CD14-positive monocyte (primary cell): ENCODE measurements at regions not wholly inside any gene's neighbourhood (a gene's known extent, or its start where the extent isn't known, plus 50 kb on each side); places are given as distances from the start of the nearest gene placed in this dataset.

Experiments used
- DNase-seq, 3 donors: peaks; one replicate each; pipeline ENCODE4 v3.0.0-alpha.2; 2011 to 2022
- H2AFZ ChIP-seq: 2 replicates; pipeline ENCODE4 v1.6.0; 2012; ENCODE audit warnings: mild to moderate bottlenecking, low read depth, low read length, inconsistent platforms; ENCODE audit not compliant: insufficient read depth, poor library complexity, severe bottlenecking
- H3K27ac ChIP-seq, 2 donors: 1 replicate in 1 of 2; 2 replicates in 1 of 2; pipeline ENCODE4 v1.5.1; 2012 to 2013; ENCODE audit warnings: low read length in 2 of 2, control low read depth in 1 of 2, inconsistent platforms in 1 of 2, low read depth in 1 of 2, mild to moderate bottlenecking in 1 of 2
- H3K27me3 ChIP-seq, 2 donors: one replicate each; pipeline versions ENCODE4 v1.6.0 to v1.6.1; 2011 to 2013; ENCODE audit warnings: low read length in 2 of 2; ENCODE audit not compliant: control insufficient read depth in 2 of 2, insufficient read depth in 2 of 2
- H3K36me3 ChIP-seq, 2 donors: replicated peaks in 1 of 2; 1 replicate in 1 of 2; 2 replicates in 1 of 2; pipeline versions ENCODE4 v1.5.1 to v1.6.1; 2012 to 2013; ENCODE audit warnings: low read length in 2 of 2, control low read depth in 1 of 2, inconsistent platforms in 1 of 2, mild to moderate bottlenecking in 1 of 2; ENCODE audit not compliant: insufficient read depth in 2 of 2, control insufficient read depth in 1 of 2
- H3K4me1 ChIP-seq, 2 donors: 1 replicate in 1 of 2; 2 replicates in 1 of 2; pipeline versions ENCODE4 v1.5.1 to v1.6.1; 2012 to 2013; ENCODE audit warnings: low read length in 2 of 2, control low read depth in 1 of 2, inconsistent platforms in 1 of 2, mild to moderate bottlenecking in 1 of 2, moderate library complexity in 1 of 2; ENCODE audit not compliant: insufficient read depth in 2 of 2, control insufficient read depth in 1 of 2
- H3K4me2 ChIP-seq: replicated peaks from 2 replicates; pipeline ENCODE3; 2012; ENCODE audit warnings: low read length, moderate library complexity, mild to moderate bottlenecking; ENCODE audit not compliant: poor library complexity, severe bottlenecking; ENCODE audit errors: extremely low read depth
- H3K4me3 ChIP-seq, 3 experiments: fragments of 200-600 bp in 1 of 3; sonication (generic) in 1 of 3; replicated peaks in 1 of 3; 1 replicate in 2 of 3; 2 replicates in 1 of 3; pipeline ENCODE4 v1.5.1; 2011 to 2013; ENCODE audit warnings: low read length in 3 of 3, mild to moderate bottlenecking in 3 of 3, control low read depth in 2 of 3, low read depth in 2 of 3, inconsistent platforms in 1 of 3, moderate library complexity in 1 of 3
- H3K79me2 ChIP-seq: 2 replicates; pipeline ENCODE4 v1.6.0; 2012; ENCODE audit warnings: mild to moderate bottlenecking, control low read depth, inconsistent platforms, low read length, moderate library complexity; ENCODE audit not compliant: insufficient read depth
- H3K9ac ChIP-seq: 2 replicates; pipeline ENCODE4 v1.6.0; 2017; ENCODE audit warnings: low read length, mild to moderate bottlenecking; ENCODE audit not compliant: insufficient read depth, poor library complexity, severe bottlenecking
- H3K9me3 ChIP-seq, 2 donors: replicated peaks in 1 of 2; 1 replicate in 1 of 2; 2 replicates in 1 of 2; pipeline versions ENCODE4 v1.5.1 to v1.6.1; 2012 to 2013; ENCODE audit warnings: low read length in 2 of 2, control low read depth in 1 of 2; ENCODE audit not compliant: control insufficient read depth in 1 of 2, insufficient read depth in 1 of 2
- H4K20me1 ChIP-seq: 2 replicates; pipeline ENCODE4 v1.6.0; 2012; ENCODE audit warnings: mild to moderate bottlenecking, low read length, control low read depth, moderate library complexity; ENCODE audit not compliant: insufficient read depth
- H3K27ac Mint-ChIP-seq, 7 donors: one replicate each; pipeline ENCODE4 v1.8.0; 2020; ENCODE audit warnings: mild to moderate bottlenecking in 7 of 7, mixed read lengths in 7 of 7, moderate library complexity in 6 of 7, inconsistent platforms in 2 of 7
- H3K27me3 Mint-ChIP-seq, 3 donors: one replicate each; pipeline ENCODE4 v1.8.0; 2021 to 2022; ENCODE audit warnings: low read depth in 3 of 3, mild to moderate bottlenecking in 3 of 3, mixed read lengths in 3 of 3, moderate library complexity in 3 of 3, inconsistent platforms in 1 of 3
- H3K36me3 Mint-ChIP-seq, 2 donors: one replicate each; pipeline ENCODE4 v1.8.0; 2020; ENCODE audit warnings: mixed read lengths in 2 of 2, inconsistent platforms in 1 of 2, mild to moderate bottlenecking in 1 of 2
- H3K4me1 Mint-ChIP-seq: one replicate; pipeline ENCODE4 v1.8.0; 2020; ENCODE audit warnings: mild to moderate bottlenecking, mixed read lengths
- H3K4me3 Mint-ChIP-seq, 2 donors: one replicate each; pipeline ENCODE4 v1.8.0; 2020; ENCODE audit warnings: mild to moderate bottlenecking in 2 of 2, mixed read lengths in 2 of 2, moderate library complexity in 1 of 2
- H3K9me3 Mint-ChIP-seq, 7 donors: one replicate each; pipeline ENCODE4 v1.8.0; 2020 to 2022; ENCODE audit warnings: mixed read lengths in 7 of 7, mild to moderate bottlenecking in 6 of 7, moderate library complexity in 6 of 7, inconsistent platforms in 2 of 7
- WGBS: methylation state at CpG from one replicate; pipeline ENCODE4 v1.1.5; 2013; ENCODE audit warnings: missing lambda C conversion rate; ENCODE audit not compliant: insufficient coverage; 5-methylcytosine and 5-hydroxymethylcytosine counted together
- intact Hi-C, 2 donors: fragments of 100-400 bp; cut with micrococcal nuclease; formaldehyde crosslinking; loops; one replicate each; pipeline versions ENCODE4 v1.15.0 to v1.15.1; 2023
- TF ChIP-seq, protein P1 (sequence below): fragments of 200-600 bp; IDR thresholded peaks from one replicate; pipeline ENCODE4 v1.8.0; 2022; ENCODE audit warnings: antibody characterized with exemption, mild to moderate bottlenecking

DNA sequence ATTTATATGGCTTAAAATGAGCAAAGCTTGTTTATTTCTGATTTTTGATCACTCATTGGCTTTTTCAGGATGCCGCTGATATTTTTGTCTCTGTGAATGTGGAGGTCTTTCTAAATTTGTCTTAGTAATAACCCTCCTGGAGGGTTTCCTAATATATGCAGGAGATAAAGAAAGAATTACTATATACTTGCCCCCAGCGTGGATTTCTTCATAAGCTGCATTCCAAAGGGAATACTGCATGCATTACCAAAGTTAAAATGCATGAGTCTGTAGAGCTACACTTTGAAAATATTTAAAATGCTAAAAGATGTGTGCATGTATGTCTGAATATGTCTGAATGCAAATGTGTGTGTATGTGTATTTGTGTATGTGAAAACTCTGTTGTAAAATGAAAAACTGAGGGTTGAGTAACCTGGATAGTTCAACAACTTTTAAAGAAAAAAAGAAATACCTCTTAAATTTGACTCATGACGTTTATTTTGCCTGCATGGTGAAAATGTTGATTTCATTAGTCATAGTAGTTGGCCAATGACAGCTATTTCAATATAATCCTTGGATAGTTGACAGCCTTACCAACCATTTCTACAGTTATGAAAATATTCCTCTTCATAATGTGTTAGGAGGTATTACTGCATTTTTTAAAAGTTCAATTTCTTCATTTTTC lies 113.2 kb upstream of the ZNF827 start:
- peaks cover 0 to 12% of the 10 kb centered on the region in 2 donors for H3K9me3 ChIP-seq
- H3K79me2 ChIP-seq, result no peaks in the 10 kb centered on the region
- WGBS, result no CpG with 5 or more reads among the region's 3 CpGs
- Mint-ChIP-seq H3K4me3 (no peak overlapping the region), H3K9me3 (peaks cover 5 to 18% (median 12%) of the 10 kb centered on the region in 7 donors), H3K36me3 (no peaks in the 10 kb centered on the region), H3K27ac (no peak overlapping the region), H3K4me1 (peaks cover 9% of the 10 kb centered on the region), H3K27me3 (peaks cover 0 to 8% (median 0%) of the 10 kb centered on the region in 3 donors)
- no peak overlapping the region for H2AFZ ChIP-seq
- TF ChIP-seq, protein P1, sequence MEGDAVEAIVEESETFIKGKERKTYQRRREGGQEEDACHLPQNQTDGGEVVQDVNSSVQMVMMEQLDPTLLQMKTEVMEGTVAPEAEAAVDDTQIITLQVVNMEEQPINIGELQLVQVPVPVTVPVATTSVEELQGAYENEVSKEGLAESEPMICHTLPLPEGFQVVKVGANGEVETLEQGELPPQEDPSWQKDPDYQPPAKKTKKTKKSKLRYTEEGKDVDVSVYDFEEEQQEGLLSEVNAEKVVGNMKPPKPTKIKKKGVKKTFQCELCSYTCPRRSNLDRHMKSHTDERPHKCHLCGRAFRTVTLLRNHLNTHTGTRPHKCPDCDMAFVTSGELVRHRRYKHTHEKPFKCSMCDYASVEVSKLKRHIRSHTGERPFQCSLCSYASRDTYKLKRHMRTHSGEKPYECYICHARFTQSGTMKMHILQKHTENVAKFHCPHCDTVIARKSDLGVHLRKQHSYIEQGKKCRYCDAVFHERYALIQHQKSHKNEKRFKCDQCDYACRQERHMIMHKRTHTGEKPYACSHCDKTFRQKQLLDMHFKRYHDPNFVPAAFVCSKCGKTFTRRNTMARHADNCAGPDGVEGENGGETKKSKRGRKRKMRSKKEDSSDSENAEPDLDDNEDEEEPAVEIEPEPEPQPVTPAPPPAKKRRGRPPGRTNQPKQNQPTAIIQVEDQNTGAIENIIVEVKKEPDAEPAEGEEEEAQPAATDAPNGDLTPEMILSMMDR, result no peak
- intact Hi-C loops, result no loop called here
- no peaks in the 10 kb centered on the region for H4K20me1 ChIP-seq
- no peak overlapping the region for H3K9ac ChIP-seq
- no peak overlapping the region for H3K4me2 ChIP-seq
- no peak for DNase-seq
- no peaks in the 10 kb centered on the region for H3K36me3 ChIP-seq
- no peak overlapping the region for H3K4me3 ChIP-seq
- H3K27me3 ChIP-seq, result peaks cover 0 to 4% of the 10 kb centered on the region in 2 donors
- H3K27ac ChIP-seq, result no peak overlapping the region
- H3K4me1 ChIP-seq, result peaks cover 13 to 14% of the 10 kb centered on the region in 2 donors

DNA sequence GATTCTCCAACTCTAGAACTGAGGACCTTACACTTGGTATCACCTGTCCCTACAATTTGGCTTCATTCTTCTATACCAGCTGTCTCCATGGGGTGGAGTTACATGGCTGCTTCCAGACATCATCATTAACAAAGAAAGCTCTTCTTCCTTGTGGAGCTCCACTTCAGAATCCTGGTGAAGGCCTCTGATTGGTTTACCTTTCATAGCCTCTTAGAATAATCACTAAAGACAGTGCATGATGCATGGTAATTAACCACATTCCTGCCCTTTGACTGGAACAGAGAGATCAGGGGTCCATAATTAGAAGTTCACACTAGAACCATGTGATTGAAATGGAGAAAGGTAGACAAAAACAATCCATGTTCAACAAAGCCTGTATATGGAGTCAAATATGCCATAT lies 112.6 kb upstream of the ZNF827 start:
- no peak overlapping the region for H3K4me2 ChIP-seq
- Mint-ChIP-seq H3K9me3 (peaks cover 6 to 24% (median 12%) of the 10 kb centered on the region in 7 donors), H3K36me3 (no peaks in the 10 kb centered on the region), H3K4me1 (peaks cover 9% of the 10 kb centered on the region), H3K4me3 (no peak overlapping the region), H3K27ac (no peak overlapping the region), H3K27me3 (peaks cover 0 to 8% (median 0%) of the 10 kb centered on the region in 3 donors)
- peaks cover 0 to 2% of the 10 kb centered on the region in 2 donors for H3K27me3 ChIP-seq
- no peak overlapping the region for H3K27ac ChIP-seq
- H3K36me3 ChIP-seq, result no peaks in the 10 kb centered on the region
- no peak overlapping the region for H3K4me3 ChIP-seq
- DNase-seq, result no peak
- no peaks in the 10 kb centered on the region for H3K79me2 ChIP-seq
- no peaks in the 10 kb centered on the region for H4K20me1 ChIP-seq
- no peak overlapping the region for H2AFZ ChIP-seq
- H3K9ac ChIP-seq, result no peak overlapping the region
- H3K9me3 ChIP-seq, result peaks cover 0 to 12% of the 10 kb centered on the region in 2 donors
- H3K4me1 ChIP-seq, result peaks cover 13 to 14% of the 10 kb centered on the region in 2 donors
- TF ChIP-seq, protein P1, result no peak
- intact Hi-C loops, result no loop called here
